BJ (cell line): ENCODE measurements at regions not wholly inside any gene's neighbourhood (a gene's known extent, or its start where the extent isn't known, plus 50 kb on each side); places are given as distances from the start of the nearest gene placed in this dataset.

Experiments
- CTCF ChIA-PET: fragments of 350-600 bp; formaldehyde crosslinking; extraction: SDS; loops from one replicate; lab custom pipeline; 2021; ENCODE audit warnings: antibody characterized with exemption, inconsistent platforms; lab: Yijun Ruan, JAX
- POLR2A ChIA-PET: fragments of 300-600 bp; sonication (Branson Sonifier 250); formaldehyde crosslinking; extraction: SDS; loops from one replicate; lab custom pipeline; 2021; ENCODE audit warnings: antibody characterized with exemption; lab: Charles Lee
- DNase-seq: peaks from one replicate; pipeline ENCODE4 v3.0.0-alpha.2; 2011; ENCODE audit warnings: low read depth
- H3K27me3 ChIP-seq: 2 replicates; pipeline ENCODE4 v1.6.0; 2011; ENCODE audit warnings: low read length; ENCODE audit not compliant: control insufficient read depth, insufficient read depth
- H3K36me3 ChIP-seq: 2 replicates; pipeline ENCODE4 v1.5.1; 2011; ENCODE audit warnings: low read length; ENCODE audit not compliant: control insufficient read depth, insufficient read depth
- H3K4me3 ChIP-seq: 2 replicates; pipeline ENCODE4 v1.5.1; 2011; ENCODE audit warnings: low read depth, mild to moderate bottlenecking, control low read depth, low read length
- TF ChIP-seq, protein P1 (sequence below): IDR thresholded peaks from 2 replicates; pipeline ENCODE4 v1.5.1; 2011; ENCODE audit warnings: low read depth, mild to moderate bottlenecking, control low read depth, inconsistent platforms, low read length, moderate library complexity; ENCODE audit not compliant: insufficient read depth

DNA sequence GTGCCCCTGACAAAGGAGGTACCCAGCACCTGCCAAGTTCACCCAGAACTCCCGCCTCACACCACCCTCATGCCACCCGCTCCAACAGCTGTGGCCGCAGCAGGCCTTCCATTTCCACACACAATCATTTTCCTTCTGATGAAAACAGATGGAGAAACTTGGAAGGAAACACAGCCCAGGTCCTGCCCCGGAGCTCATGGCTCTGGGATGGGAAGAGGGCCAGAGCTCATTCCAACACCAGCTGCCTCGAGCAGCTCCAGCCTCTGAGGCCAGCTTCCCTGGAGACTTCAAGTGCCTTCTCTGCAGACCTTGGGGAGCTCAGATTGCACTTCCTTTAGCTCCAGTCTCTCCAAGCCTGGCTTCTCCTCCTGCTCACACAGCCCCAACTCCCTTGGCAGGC is 55.1 kb upstream of the CMKLR1 start:
- TF ChIP-seq, protein P1, sequence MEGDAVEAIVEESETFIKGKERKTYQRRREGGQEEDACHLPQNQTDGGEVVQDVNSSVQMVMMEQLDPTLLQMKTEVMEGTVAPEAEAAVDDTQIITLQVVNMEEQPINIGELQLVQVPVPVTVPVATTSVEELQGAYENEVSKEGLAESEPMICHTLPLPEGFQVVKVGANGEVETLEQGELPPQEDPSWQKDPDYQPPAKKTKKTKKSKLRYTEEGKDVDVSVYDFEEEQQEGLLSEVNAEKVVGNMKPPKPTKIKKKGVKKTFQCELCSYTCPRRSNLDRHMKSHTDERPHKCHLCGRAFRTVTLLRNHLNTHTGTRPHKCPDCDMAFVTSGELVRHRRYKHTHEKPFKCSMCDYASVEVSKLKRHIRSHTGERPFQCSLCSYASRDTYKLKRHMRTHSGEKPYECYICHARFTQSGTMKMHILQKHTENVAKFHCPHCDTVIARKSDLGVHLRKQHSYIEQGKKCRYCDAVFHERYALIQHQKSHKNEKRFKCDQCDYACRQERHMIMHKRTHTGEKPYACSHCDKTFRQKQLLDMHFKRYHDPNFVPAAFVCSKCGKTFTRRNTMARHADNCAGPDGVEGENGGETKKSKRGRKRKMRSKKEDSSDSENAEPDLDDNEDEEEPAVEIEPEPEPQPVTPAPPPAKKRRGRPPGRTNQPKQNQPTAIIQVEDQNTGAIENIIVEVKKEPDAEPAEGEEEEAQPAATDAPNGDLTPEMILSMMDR: no peak
- Histone ChIP-seq H3K36me3 (no peaks in the 10 kb centered on the region), H3K27me3 (no peaks in the 10 kb centered on the region), H3K4me3 (no peak overlapping the region)
- DNase-seq: no peak
- POLR2A ChIA-PET: no interaction called here
- CTCF ChIA-PET: no interaction called here

DNA sequence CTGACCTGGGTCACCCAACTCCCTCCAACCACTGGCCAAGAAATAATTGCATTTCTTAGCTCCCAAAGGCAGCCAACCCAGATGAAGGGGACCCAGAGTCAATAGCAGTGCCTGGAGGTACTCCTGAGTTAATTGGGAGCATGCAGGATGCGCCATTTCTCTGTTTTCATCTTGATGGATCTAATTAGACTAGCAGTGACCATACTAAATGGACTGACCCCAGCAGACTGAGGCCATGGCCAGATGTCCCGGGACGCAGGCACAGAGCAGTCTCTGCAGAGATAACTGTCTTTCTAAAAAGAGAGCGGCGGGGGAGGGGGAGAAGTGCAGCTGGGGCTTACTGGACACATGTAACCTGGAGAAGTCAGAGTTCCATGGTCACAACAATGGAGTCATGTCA is 53.2 kb upstream of the CMKLR1 start:
- Histone ChIP-seq H3K4me3 (no peak overlapping the region), H3K36me3 (no peaks in the 10 kb centered on the region), H3K27me3 (no peaks in the 10 kb centered on the region)
- no peak for DNase-seq
- ChIA-PET CTCF (no interaction called here), POLR2A (no interaction called here)
- TF ChIP-seq, protein P1: no peak

DNA sequence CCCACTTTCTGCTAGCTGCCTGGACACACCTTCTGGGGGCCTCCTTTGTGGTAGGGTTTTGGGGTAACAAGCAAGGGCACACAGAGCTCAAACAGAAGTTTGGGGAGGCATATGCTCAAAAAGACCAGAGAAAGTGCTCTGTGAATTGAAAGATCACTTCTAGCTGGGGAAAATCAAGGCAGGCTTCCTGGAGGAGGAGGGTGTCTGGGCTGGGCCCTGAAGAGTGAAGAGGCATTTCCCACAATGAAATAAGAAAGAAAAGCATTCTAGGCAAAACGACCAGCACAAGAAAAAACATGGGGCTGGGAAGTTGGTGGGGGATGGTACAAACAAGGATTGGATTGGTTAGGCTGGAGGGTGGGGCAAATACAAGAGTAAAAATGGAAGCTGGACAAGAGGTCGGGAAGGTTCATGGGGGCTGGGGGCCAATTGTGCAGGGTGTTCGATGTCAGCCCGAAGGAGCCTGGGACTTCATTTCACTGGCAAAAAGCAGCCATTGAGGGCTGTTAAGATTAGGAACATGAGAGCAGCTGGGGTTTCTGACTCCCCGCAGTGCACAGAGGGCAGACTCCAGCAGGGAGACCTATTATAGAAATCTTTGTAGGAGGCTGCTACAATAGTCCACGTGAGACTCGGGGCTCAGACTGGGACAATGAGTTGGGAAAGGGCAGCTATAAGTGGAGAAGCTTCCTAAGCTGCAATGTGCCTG is 51.5 kb upstream of the CMKLR1 start:
- TF ChIP-seq, protein P1: no peak
- Histone ChIP-seq H3K4me3 (no peak overlapping the region), H3K27me3 (no peaks in the 10 kb centered on the region), H3K36me3 (no peaks in the 10 kb centered on the region)
- CTCF ChIA-PET: no interaction called here
- no peak for DNase-seq
- POLR2A ChIA-PET: no interaction called here

DNA sequence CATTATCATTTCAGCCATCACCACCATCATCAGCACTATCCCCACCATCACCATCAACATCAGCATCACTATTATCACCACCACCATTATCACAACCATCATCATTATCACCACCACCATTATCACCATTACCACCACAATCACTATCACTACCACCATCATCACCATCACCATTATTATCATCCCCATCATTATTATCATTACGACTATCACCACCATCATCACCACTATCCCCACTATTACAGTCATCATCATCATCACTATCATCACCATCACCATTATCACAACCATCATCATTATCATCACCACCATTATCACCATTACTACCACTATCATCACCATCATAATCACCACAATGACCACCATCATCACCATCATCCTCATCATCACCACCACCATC is 50.4 kb upstream of the CMKLR1 start:
- TF ChIP-seq, protein P1: no peak
- POLR2A ChIA-PET: no interaction called here
- no peak overlapping the region for H3K4me3 ChIP-seq
- H3K36me3 ChIP-seq: no peaks in the 10 kb centered on the region
- no peaks in the 10 kb centered on the region for H3K27me3 ChIP-seq
- no peak for DNase-seq
- CTCF ChIA-PET: no interaction called here
